Karpas-422 (cell line): ENCODE measurements at regions not wholly inside any gene's neighbourhood (a gene's known extent, or its start where the extent isn't known, plus 50 kb on each side); places are given as distances from the start of the nearest gene placed in this dataset.

Experiments
- DNase-seq: peaks from one replicate; pipeline ENCODE4 v3.0.0-alpha.2; 2015
- H2AFZ ChIP-seq: fragments of 200-600 bp; sonication (generic); 2 replicates; pipeline ENCODE4 v1.6.1; 2014; ENCODE audit warnings: antibody characterized with exemption, low read length, mixed read lengths
- H3K27ac ChIP-seq: fragments of 200-600 bp; sonication (generic); 2 replicates; pipeline ENCODE4 v1.5.1; 2014; ENCODE audit warnings: mild to moderate bottlenecking, low read length, moderate library complexity
- H3K27me3 ChIP-seq: fragments of 200-600 bp; sonication (generic); 2 replicates; pipeline ENCODE4 v1.6.1; 2014; ENCODE audit warnings: low read length, mixed read lengths
- H3K36me3 ChIP-seq: fragments of 200-600 bp; sonication (generic); 2 replicates; pipeline ENCODE4 v1.6.1; 2014; ENCODE audit warnings: low read length, mixed read lengths; ENCODE audit not compliant: insufficient read depth
- H3K4me1 ChIP-seq: fragments of 200-600 bp; sonication (generic); 2 replicates; pipeline ENCODE4 v1.6.1; 2014; ENCODE audit warnings: mild to moderate bottlenecking, low read length, mixed read lengths
- H3K4me2 ChIP-seq: fragments of 200-600 bp; sonication (generic); 2 replicates; pipeline ENCODE4 v1.6.1; 2014; ENCODE audit warnings: low read length, low read depth, mild to moderate bottlenecking; ENCODE audit not compliant: poor library complexity, severe bottlenecking
- H3K4me3 ChIP-seq: fragments of 200-600 bp; sonication (generic); 2 replicates; pipeline ENCODE4 v1.5.1; 2014; ENCODE audit warnings: mild to moderate bottlenecking, antibody characterized with exemption, low read length, mixed read lengths
- H3K79me2 ChIP-seq: fragments of 200-600 bp; sonication (generic); 2 replicates; pipeline ENCODE4 v1.6.1; 2014; ENCODE audit warnings: mild to moderate bottlenecking, low read length, mixed read lengths
- H3K9ac ChIP-seq: fragments of 200-600 bp; sonication (generic); 2 replicates; pipeline ENCODE4 v1.6.0; 2014; ENCODE audit warnings: low read length
- H3K9me2 ChIP-seq: fragments of 200-600 bp; sonication (generic), shearing (Covaris generic); replicated peaks from 2 replicates; pipeline ENCODE4 v1.6.0; 2014; ENCODE audit warnings: mild to moderate bottlenecking, low read length, moderate library complexity; ENCODE audit not compliant: insufficient read depth
- H3K9me3 ChIP-seq: fragments of 300-700, 200-600 bp; sonication (generic); 2 replicates; pipeline ENCODE4 v1.6.1; 2014; ENCODE audit warnings: low read length, mixed read lengths
- H4K20me1 ChIP-seq: fragments of 200-600 bp; sonication (generic); 2 replicates; pipeline ENCODE4 v1.6.1; 2014; ENCODE audit warnings: mild to moderate bottlenecking, antibody characterized with exemption, low read length, low read depth; ENCODE audit not compliant: insufficient read depth

- Histone ChIP-seq H3K4me3 (no peak overlapping the region), H3K36me3 (no peaks in the 10 kb centered on the region), H2AFZ (no peak overlapping the region), H4K20me1 (no peaks in the 10 kb centered on the region), H3K4me2 (no peak overlapping the region), H3K9ac (no peak overlapping the region), H3K27ac (no peak overlapping the region), H3K4me1 (no peaks in the 10 kb centered on the region), H3K9me3 (peaks cover 20% of the 10 kb centered on the region), H3K79me2 (no peaks in the 10 kb centered on the region), H3K9me2 (no peaks in the 10 kb centered on the region), H3K27me3 (no peaks in the 10 kb centered on the region)
- DNase-seq: no peak
These were observed 1348.6 kb downstream of the ADGRL3 start for GRCh38 chr4:62548765-62549164.

- no peak overlapping the region for H3K4me2 ChIP-seq
These were observed 1348.0 kb downstream of the ADGRL3 start for GRCh38 chr4:62548108-62548524.

GRCh38 chr4:62544428-62544827, 1344.3 kb downstream of the ADGRL3 start:
- no peak overlapping the region for H3K27ac ChIP-seq
- H3K79me2 ChIP-seq: no peaks in the 10 kb centered on the region
- no peaks in the 10 kb centered on the region for H3K4me1 ChIP-seq
- no peak overlapping the region for H3K4me3 ChIP-seq
- no peaks in the 10 kb centered on the region for H3K9me2 ChIP-seq
- peaks cover 27% of the 10 kb centered on the region for H3K9me3 ChIP-seq
- no peak overlapping the region for H3K4me2 ChIP-seq
- no peak overlapping the region for H3K9ac ChIP-seq
- H4K20me1 ChIP-seq: no peaks in the 10 kb centered on the region
- H2AFZ ChIP-seq: no peak overlapping the region
- H3K27me3 ChIP-seq: no peaks in the 10 kb centered on the region
- no peak for DNase-seq
- H3K36me3 ChIP-seq: no peaks in the 10 kb centered on the region

More at GRCh38 chr4:62548108-62548524, 1348.0 kb downstream of the ADGRL3 start:
- no peak overlapping the region for H2AFZ ChIP-seq
- no peaks in the 10 kb centered on the region for H3K27me3 ChIP-seq
- no peak for DNase-seq
- no peak overlapping the region for H3K9ac ChIP-seq
- no peaks in the 10 kb centered on the region for H3K9me2 ChIP-seq
- H3K4me3 ChIP-seq: no peak overlapping the region
- no peak overlapping the region for H3K27ac ChIP-seq
- H3K79me2 ChIP-seq: no peaks in the 10 kb centered on the region
- H3K9me3 ChIP-seq: peaks cover 20% of the 10 kb centered on the region
- no peaks in the 10 kb centered on the region for H3K36me3 ChIP-seq
- H3K4me1 ChIP-seq: no peaks in the 10 kb centered on the region
- no peaks in the 10 kb centered on the region for H4K20me1 ChIP-seq

GRCh38 chr4:62543002-62543401, 1342.9 kb downstream of the ADGRL3 start:
- no peaks in the 10 kb centered on the region for H3K4me1 ChIP-seq
- H3K27ac ChIP-seq: no peak overlapping the region
- H2AFZ ChIP-seq: no peak overlapping the region
- H3K36me3 ChIP-seq: no peaks in the 10 kb centered on the region
- H3K4me2 ChIP-seq: no peak overlapping the region
- H3K9me3 ChIP-seq: peaks cover 33% of the 10 kb centered on the region
- H3K4me3 ChIP-seq: no peak overlapping the region
- DNase-seq: no peak
- no peaks in the 10 kb centered on the region for H3K27me3 ChIP-seq
- no peak overlapping the region for H3K9ac ChIP-seq
- H3K79me2 ChIP-seq: no peaks in the 10 kb centered on the region
- H4K20me1 ChIP-seq: no peaks in the 10 kb centered on the region
- H3K9me2 ChIP-seq: no peaks in the 10 kb centered on the region

DNA sequence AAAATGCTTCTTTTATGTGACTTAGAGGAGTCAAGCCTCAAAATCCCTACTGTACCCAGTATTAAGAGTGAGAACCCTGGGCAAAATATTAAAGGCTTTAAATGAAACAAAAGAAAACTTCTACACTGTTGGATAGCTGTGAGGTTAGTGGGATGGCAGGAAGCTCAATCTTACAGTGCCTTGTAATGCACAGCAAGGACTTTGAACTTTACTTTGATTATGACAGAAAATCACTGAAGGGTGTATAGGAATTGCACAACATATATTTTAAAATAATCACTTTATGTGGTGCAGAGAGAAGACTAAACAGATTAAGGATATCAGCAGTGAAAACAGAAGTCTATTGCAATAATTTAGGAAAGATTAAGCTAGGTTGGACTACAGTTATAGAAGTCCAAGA, 1333.4 kb downstream of the ADGRL3 start:
- H3K4me1 ChIP-seq: no peaks in the 10 kb centered on the region
- H3K9me2 ChIP-seq: no peaks in the 10 kb centered on the region
- no peak overlapping the region for H3K9ac ChIP-seq
- no peak overlapping the region for H3K27ac ChIP-seq
- no peaks in the 10 kb centered on the region for H4K20me1 ChIP-seq
- peaks cover 14% of the 10 kb centered on the region for H3K9me3 ChIP-seq
- H3K36me3 ChIP-seq: no peaks in the 10 kb centered on the region
- no peak for DNase-seq
- no peaks in the 10 kb centered on the region for H3K27me3 ChIP-seq
- no peak overlapping the region for H3K4me3 ChIP-seq
- H3K79me2 ChIP-seq: no peaks in the 10 kb centered on the region
- H2AFZ ChIP-seq: no peak overlapping the region
- no peak overlapping the region for H3K4me2 ChIP-seq

GRCh38 chr4:62531731-62532130, 1331.6 kb downstream of the ADGRL3 start:
- Histone ChIP-seq H3K27me3 (no peaks in the 10 kb centered on the region), H3K27ac (no peak overlapping the region), H3K9me3 (peaks cover 3% of the 10 kb centered on the region; the same call in 1 of the 2 replicates), H4K20me1 (no peaks in the 10 kb centered on the region), H3K9me2 (no peaks in the 10 kb centered on the region), H3K4me2 (no peak overlapping the region), H2AFZ (no peak overlapping the region), H3K4me3 (no peak overlapping the region), H3K9ac (no peak overlapping the region), H3K79me2 (no peaks in the 10 kb centered on the region), H3K4me1 (no peaks in the 10 kb centered on the region), H3K36me3 (no peaks in the 10 kb centered on the region)
- DNase-seq: no peak

DNA sequence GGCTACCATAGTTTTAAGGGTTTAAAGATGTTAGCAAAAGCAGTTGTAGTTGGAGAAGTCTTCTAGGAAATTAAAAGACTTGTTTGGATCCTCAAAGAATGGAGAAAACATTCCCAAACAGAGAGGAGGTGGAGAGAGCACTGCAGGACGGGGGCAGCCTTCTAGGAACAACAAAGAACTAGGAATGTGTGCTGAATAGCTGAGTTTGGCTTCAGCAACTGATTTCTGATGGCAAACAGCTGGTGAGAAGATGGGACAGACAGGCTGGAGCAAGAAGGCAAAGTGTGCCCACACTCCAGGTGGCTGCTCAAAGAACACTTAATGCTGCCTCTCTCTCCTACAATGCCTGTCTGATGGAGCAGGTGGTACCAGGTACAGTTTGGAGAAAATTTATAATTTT, 1331.1 kb downstream of the ADGRL3 start:
- Histone ChIP-seq H4K20me1 (no peaks in the 10 kb centered on the region), H3K36me3 (no peaks in the 10 kb centered on the region), H3K9me3 (peaks cover 5% of the 10 kb centered on the region), H3K9ac (no peak overlapping the region), H3K4me2 (no peak overlapping the region), H2AFZ (no peak overlapping the region), H3K4me1 (no peaks in the 10 kb centered on the region), H3K27me3 (no peaks in the 10 kb centered on the region), H3K9me2 (no peaks in the 10 kb centered on the region), H3K27ac (no peak overlapping the region), H3K79me2 (no peaks in the 10 kb centered on the region), H3K4me3 (no peak overlapping the region)
- no peak for DNase-seq

DNA sequence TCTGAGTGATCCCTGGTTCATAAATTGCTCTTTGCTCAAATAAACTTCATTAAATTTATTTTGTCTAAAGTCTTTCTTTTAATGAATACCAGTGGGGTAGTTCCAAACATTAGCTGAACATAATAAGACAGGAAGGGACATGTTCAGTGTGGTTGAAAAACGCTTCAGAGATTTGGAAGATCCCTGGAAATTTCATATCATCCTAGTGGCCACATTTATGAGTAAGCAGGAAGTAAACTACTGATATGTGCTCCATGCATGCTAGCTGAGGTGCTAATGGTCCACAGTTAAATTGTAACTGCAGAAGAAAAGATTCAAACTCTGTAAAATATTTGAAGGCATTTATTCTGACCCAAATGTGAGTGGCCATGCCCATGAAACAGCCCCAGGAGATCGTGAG, 1328.7 kb downstream of the ADGRL3 start:
- Histone ChIP-seq H3K9me3 (peaks cover 5% of the 10 kb centered on the region), H2AFZ (no peak overlapping the region), H3K27me3 (no peaks in the 10 kb centered on the region)

DNA sequence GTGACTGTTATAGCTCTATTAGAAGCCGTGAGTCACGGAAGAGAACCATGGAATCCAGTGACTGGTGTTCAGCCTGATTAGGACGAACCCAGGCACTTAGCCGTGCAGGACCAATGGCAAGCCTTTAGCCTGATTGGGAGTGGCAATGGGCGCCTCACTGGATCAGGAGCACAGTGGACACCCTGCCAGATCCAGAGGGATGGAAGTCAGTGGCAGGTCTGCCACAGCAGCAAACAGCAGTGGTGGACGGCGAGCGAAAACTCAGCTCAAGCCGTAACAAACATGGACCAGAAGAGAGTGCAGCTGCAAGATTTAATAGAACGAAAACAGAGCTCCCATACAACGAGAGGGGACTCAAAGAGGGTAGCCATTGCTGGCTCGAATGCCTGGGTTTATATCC, 1326.5 kb downstream of the ADGRL3 start:
- Histone ChIP-seq H3K9me2 (no peaks in the 10 kb centered on the region), H3K4me2 (no peak overlapping the region), H3K27me3 (no peaks in the 10 kb centered on the region), H3K9ac (no peak overlapping the region), H3K4me3 (no peak overlapping the region), H3K79me2 (no peaks in the 10 kb centered on the region), H4K20me1 (no peaks in the 10 kb centered on the region), H3K27ac (no peak overlapping the region), H2AFZ (no peak overlapping the region), H3K36me3 (no peaks in the 10 kb centered on the region), H3K9me3 (peaks cover 15% of the 10 kb centered on the region), H3K4me1 (no peaks in the 10 kb centered on the region)
- no peak for DNase-seq

More for the DNA sequence above, 1328.7 kb downstream of the ADGRL3 start:
- DNase-seq: no peak
- Histone ChIP-seq H3K27ac (no peak overlapping the region), H3K9me2 (no peaks in the 10 kb centered on the region), H3K4me3 (no peak overlapping the region), H3K9ac (no peak overlapping the region), H3K4me1 (no peaks in the 10 kb centered on the region), H3K36me3 (no peaks in the 10 kb centered on the region), H4K20me1 (no peaks in the 10 kb centered on the region), H3K79me2 (no peaks in the 10 kb centered on the region), H3K4me2 (no peak overlapping the region)
